HG03342 (cell line): ENCODE measurements at regions not wholly inside any gene's neighbourhood (a gene's known extent, or its start where the extent isn't known, plus 50 kb on each side); places are given as distances from the start of the nearest gene placed in this dataset.
A peak's percentile ranks its signal among the peaks of the same experiment; 100 is the strongest.

Source experiments
- ATAC-seq: cut with Tn5 transposase; IDR thresholded peaks from one replicate; pipeline ENCODE4 v1.9.1; 2021; ENCODE audit warnings: mild to moderate bottlenecking, moderate library complexity; ENCODE audit not compliant: unreplicated experiment

GRCh38 chr14:97246648-97247047 is 449.5 kb downstream of the VRK1 start:
- no peak for ATAC-seq

GRCh38 chr14:97248973-97249372 is 451.8 kb downstream of the VRK1 start:
- ATAC-seq: no peak

GRCh38 chr14:97250931-97251330 is 453.7 kb downstream of the VRK1 start:
- ATAC-seq: no peak

GRCh38 chr14:97251491-97252155 is 454.4 kb downstream of the VRK1 start:
- ATAC-seq: no peak

- peak; percentile 51 for ATAC-seq
Measured at GRCh38 chr14:97253756-97254155, 456.6 kb downstream of the VRK1 start.

- no peak for ATAC-seq
Measured at GRCh38 chr14:97262336-97262735, 465.2 kb downstream of the VRK1 start.

- ATAC-seq: no peak
Measured at GRCh38 chr14:97264516-97265230, 467.5 kb downstream of the VRK1 start.

- ATAC-seq: no peak
Measured at GRCh38 chr14:97266653-97267052, 469.5 kb downstream of the VRK1 start.

GRCh38 chr14:97267509-97267908 is 470.3 kb downstream of the VRK1 start:
- no peak for ATAC-seq

GRCh38 chr14:97268097-97268496 is 470.9 kb downstream of the VRK1 start:
- no peak for ATAC-seq

- no peak for ATAC-seq
Measured at GRCh38 chr14:97270308-97270707, 473.1 kb downstream of the VRK1 start.

GRCh38 chr14:97271451-97271960 is 474.3 kb downstream of the VRK1 start:
- no peak for ATAC-seq

- no peak for ATAC-seq
Measured at GRCh38 chr14:97273540-97273939, 476.4 kb downstream of the VRK1 start.

GRCh38 chr14:97274626-97275025 is 477.4 kb downstream of the VRK1 start:
- ATAC-seq: no peak

- ATAC-seq: no peak
Measured at GRCh38 chr14:97275276-97275675, 478.1 kb downstream of the VRK1 start.

GRCh38 chr14:97276573-97276972 is 479.4 kb downstream of the VRK1 start:
- ATAC-seq: no peak

GRCh38 chr14:97277711-97278110 is 480.5 kb downstream of the VRK1 start:
- ATAC-seq: no peak

- no peak for ATAC-seq
Measured at GRCh38 chr14:97280526-97280925, 483.3 kb downstream of the VRK1 start.

GRCh38 chr14:97281741-97282140 is 484.6 kb downstream of the VRK1 start:
- ATAC-seq: no peak

- ATAC-seq: no peak
Measured at GRCh38 chr14:97282210-97283004, 485.2 kb downstream of the VRK1 start.

- ATAC-seq: no peak
Measured at GRCh38 chr14:97283005-97283403, 485.8 kb downstream of the VRK1 start.

GRCh38 chr14:97283426-97283825 is 486.2 kb downstream of the VRK1 start:
- no peak for ATAC-seq
